CD4-positive, CD25-positive, alpha-beta regulatory T cell (primary cell): ENCODE measurements at regions not wholly inside any gene's neighbourhood (a gene's known extent, or its start where the extent isn't known, plus 50 kb on each side); places are given as distances from the start of the nearest gene placed in this dataset.
A peak's percentile ranks its signal among the peaks of the same experiment; 100 is the strongest.

Experiments used
- ATAC-seq, 2 donors: fragments of 150-1000 bp; cut with Tn5 transposase; one replicate each; pipeline ENCODE4 v1.10.0; 2021; ENCODE audit warnings: low read depth in 2 of 2, moderate number of reproducible peaks in 2 of 2, moderate library complexity in 1 of 2
- DNase-seq, 3 donors: peaks; one replicate each; pipeline versions ENCODE4 v3.0.0 to v3.0.0-alpha.2; 2012 to 2022; ENCODE audit warnings: mixed read lengths in 1 of 3
- H3K27ac ChIP-seq: one replicate; pipeline ENCODE4 v1.7.0; 2013; ENCODE audit warnings: mild to moderate bottlenecking, low read length; ENCODE audit not compliant: insufficient read depth, poor library complexity, severe bottlenecking
- H3K27me3 ChIP-seq: one replicate; pipeline ENCODE4 v1.7.0; 2013; ENCODE audit warnings: low read length; ENCODE audit not compliant: control insufficient read depth, insufficient read depth
- H3K36me3 ChIP-seq: one replicate; pipeline ENCODE4 v1.7.0; 2013; ENCODE audit warnings: mild to moderate bottlenecking, low read length, moderate library complexity; ENCODE audit not compliant: control insufficient read depth, insufficient read depth
- H3K4me1 ChIP-seq: 2 replicates; pipeline ENCODE4 v1.7.0; 2013; ENCODE audit warnings: mild to moderate bottlenecking, low read length; ENCODE audit not compliant: insufficient read depth, control insufficient read depth, poor library complexity, severe bottlenecking
- H3K4me3 ChIP-seq: one replicate; pipeline ENCODE4 v1.7.0; 2013; ENCODE audit warnings: low read depth, mild to moderate bottlenecking, low read length, moderate library complexity
- H3K9me3 ChIP-seq, 2 experiments: 1 replicate in 1 of 2; 2 replicates in 1 of 2; pipeline ENCODE4 v1.7.0; 2013; ENCODE audit warnings: low read length in 2 of 2, mild to moderate bottlenecking in 1 of 2, moderate library complexity in 1 of 2; ENCODE audit not compliant: control insufficient read depth in 2 of 2
- H3K27ac Mint-ChIP-seq, 3 donors: one replicate each; pipeline ENCODE4 v1.8.0; 2020 to 2022; ENCODE audit warnings: mild to moderate bottlenecking in 3 of 3, mixed read lengths in 3 of 3, moderate library complexity in 2 of 3
- H3K27me3 Mint-ChIP-seq: one replicate; pipeline ENCODE4 v1.8.0; 2022; ENCODE audit warnings: mild to moderate bottlenecking, mixed read lengths
- H3K36me3 Mint-ChIP-seq: one replicate; pipeline ENCODE4 v1.8.0; 2020; ENCODE audit warnings: mixed read lengths
- H3K4me1 Mint-ChIP-seq, 4 donors: one replicate each; pipeline ENCODE4 v1.8.0; 2020 to 2022; ENCODE audit warnings: mixed read lengths in 4 of 4, mild to moderate bottlenecking in 1 of 4
- H3K4me3 Mint-ChIP-seq, 4 donors: one replicate each; pipeline ENCODE4 v1.8.0; 2020 to 2022; ENCODE audit warnings: mild to moderate bottlenecking in 4 of 4, mixed read lengths in 4 of 4, moderate library complexity in 3 of 4
- H3K9me3 Mint-ChIP-seq, 7 donors: one replicate each; pipeline ENCODE4 v1.8.0; 2020 to 2022; ENCODE audit warnings: mixed read lengths in 7 of 7, mild to moderate bottlenecking in 3 of 7, moderate library complexity in 2 of 7

DNA sequence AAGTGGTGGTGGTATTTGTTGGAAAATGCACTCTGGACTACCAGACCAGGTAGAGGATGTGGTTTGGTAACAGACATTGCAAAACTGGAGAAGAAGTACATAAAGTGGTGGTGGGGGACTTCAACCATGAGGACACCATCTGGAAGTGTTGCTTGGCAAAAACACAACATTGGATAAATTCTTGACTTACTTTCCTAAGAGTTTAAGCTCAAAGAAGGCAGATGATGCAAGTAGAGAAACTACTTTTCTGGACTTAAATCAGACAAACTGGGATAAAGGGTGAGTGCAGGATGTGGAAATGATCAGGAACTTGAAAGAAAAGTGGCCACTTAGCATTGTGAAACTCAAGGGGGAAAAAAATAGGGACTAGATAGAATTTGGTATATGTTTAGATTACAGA, 487.4 kb downstream of the ZEB2 start:
- ATAC-seq (no peak), DNase-seq (no peak)
- Mint-ChIP-seq H3K36me3 (no peaks in the 10 kb centered on the region), H3K27ac (peak overlapping the region in 1 of 3 donors; percentile 76), H3K4me3 (no peak overlapping the region), H3K9me3 (peaks cover 0 to 8% (median 0%) of the 10 kb centered on the region in 7 donors), H3K4me1 (peaks cover 0 to 4% (median 0%) of the 10 kb centered on the region in 4 donors), H3K27me3 (no peaks in the 10 kb centered on the region)
- Histone ChIP-seq H3K27me3 (no peaks in the 10 kb centered on the region), H3K9me3 (no peaks in the 10 kb centered on the region), H3K4me3 (no peak overlapping the region), H3K4me1 (no peaks in the 10 kb centered on the region), H3K36me3 (no peaks in the 10 kb centered on the region), H3K27ac (no peak overlapping the region)

DNA sequence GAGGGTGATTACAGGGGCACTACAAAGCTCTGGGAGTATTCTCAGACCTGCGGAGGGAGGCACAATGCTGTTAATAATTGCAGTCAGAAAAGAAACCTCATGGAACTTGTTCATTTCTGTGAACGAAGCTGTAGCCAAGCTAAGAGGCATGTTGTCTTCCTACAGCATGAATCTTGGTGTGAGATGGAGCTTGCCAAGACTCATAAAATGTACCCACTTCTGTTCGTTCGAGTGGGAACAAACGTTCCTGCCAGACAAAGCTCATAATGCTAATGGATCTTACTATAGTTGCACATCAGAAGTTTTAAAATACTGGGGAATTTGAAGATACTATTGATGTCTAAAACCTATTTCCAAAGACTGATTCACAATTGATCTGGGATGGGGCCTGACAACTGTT, 489.1 kb downstream of the ZEB2 start:
- H3K27ac Mint-ChIP-seq: no peak overlapping the region
- ATAC-seq: no peak

DNA sequence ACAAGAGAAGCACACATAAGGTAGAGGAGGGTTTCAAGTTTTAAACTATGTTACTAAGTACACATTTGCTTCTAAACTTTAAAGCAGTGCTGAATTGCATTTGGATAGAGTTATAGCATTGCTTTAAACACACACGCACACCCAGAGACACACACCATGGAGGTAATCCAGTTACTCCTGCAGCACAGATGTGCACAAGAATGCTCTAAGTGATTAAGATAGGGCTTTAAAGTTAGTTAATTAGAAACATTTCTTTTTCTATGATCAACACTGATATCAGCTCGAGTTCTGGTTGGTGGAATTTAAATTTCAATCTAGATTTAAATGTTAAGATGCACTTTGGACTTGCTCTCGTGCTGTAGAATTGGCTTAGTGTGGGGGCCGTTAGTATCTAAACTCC, 492.3 kb downstream of the ZEB2 start:
- DNase-seq (no peak), ATAC-seq (no peak)
- H3K4me1 ChIP-seq: no peaks in the 10 kb centered on the region
- peaks cover 0 to 2% (median 0%) of the 10 kb centered on the region in 7 donors for H3K9me3 Mint-ChIP-seq
- no peaks in the 10 kb centered on the region for H3K27me3 Mint-ChIP-seq
- H3K4me3 Mint-ChIP-seq: no peak overlapping the region
- H3K27me3 ChIP-seq: no peaks in the 10 kb centered on the region
- H3K27ac ChIP-seq: no peak overlapping the region
- no peak overlapping the region for H3K27ac Mint-ChIP-seq
- no peaks in the 10 kb centered on the region for H3K36me3 Mint-ChIP-seq
- no peaks in the 10 kb centered on the region for H3K9me3 ChIP-seq
- no peak overlapping the region for H3K4me3 ChIP-seq
- no peaks in the 10 kb centered on the region for H3K36me3 ChIP-seq
- peaks cover 0 to 2% (median 0%) of the 10 kb centered on the region in 4 donors for H3K4me1 Mint-ChIP-seq

More for the DNA sequence above, 489.1 kb downstream of the ZEB2 start:
- no peak overlapping the region for H3K27ac ChIP-seq
- H3K36me3 Mint-ChIP-seq: no peaks in the 10 kb centered on the region
- no peaks in the 10 kb centered on the region for H3K4me1 ChIP-seq
- no peak for DNase-seq
- no peaks in the 10 kb centered on the region for H3K27me3 ChIP-seq
- H3K4me3 ChIP-seq: no peak overlapping the region
- H3K4me3 Mint-ChIP-seq: no peak overlapping the region
- H3K9me3 Mint-ChIP-seq: peaks cover 0 to 6% (median 0%) of the 10 kb centered on the region in 7 donors
- H3K9me3 ChIP-seq: no peaks in the 10 kb centered on the region
- no peaks in the 10 kb centered on the region for H3K27me3 Mint-ChIP-seq
- peaks cover 0 to 4% (median 0%) of the 10 kb centered on the region in 4 donors for H3K4me1 Mint-ChIP-seq
- no peaks in the 10 kb centered on the region for H3K36me3 ChIP-seq

DNA sequence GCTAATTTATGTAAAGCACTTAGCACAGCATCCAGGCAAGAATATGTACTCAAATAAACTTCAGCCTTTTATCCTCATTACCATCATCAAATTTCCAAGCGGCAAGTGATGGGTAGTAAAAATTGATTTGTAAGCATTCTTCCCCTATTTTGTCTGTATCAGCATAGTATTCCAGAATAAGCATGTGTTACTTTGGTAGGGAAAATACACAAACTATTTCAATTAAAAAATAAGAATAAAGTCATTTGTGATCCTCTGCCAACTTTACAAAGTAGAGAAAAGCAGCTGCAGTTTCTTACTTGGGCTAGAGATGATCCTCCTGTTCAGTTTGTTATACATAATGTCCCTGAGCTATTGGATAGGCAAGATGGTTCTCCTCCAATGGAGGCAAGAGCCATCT, 493.2 kb downstream of the ZEB2 start:
- ATAC-seq (no peak), DNase-seq (no peak)
- Mint-ChIP-seq H3K4me3 (no peak overlapping the region), H3K9me3 (peaks cover 0 to 3% (median 0%) of the 10 kb centered on the region in 7 donors), H3K36me3 (peaks cover 1% of the 10 kb centered on the region), H3K4me1 (no peaks in the 10 kb centered on the region), H3K27ac (no peak overlapping the region), H3K27me3 (no peaks in the 10 kb centered on the region)
- no peak overlapping the region for H3K4me3 ChIP-seq
- H3K27ac ChIP-seq: no peak overlapping the region
- no peaks in the 10 kb centered on the region for H3K36me3 ChIP-seq
- H3K4me1 ChIP-seq: no peaks in the 10 kb centered on the region
- H3K9me3 ChIP-seq: no peaks in the 10 kb centered on the region
- H3K27me3 ChIP-seq: no peaks in the 10 kb centered on the region

DNA sequence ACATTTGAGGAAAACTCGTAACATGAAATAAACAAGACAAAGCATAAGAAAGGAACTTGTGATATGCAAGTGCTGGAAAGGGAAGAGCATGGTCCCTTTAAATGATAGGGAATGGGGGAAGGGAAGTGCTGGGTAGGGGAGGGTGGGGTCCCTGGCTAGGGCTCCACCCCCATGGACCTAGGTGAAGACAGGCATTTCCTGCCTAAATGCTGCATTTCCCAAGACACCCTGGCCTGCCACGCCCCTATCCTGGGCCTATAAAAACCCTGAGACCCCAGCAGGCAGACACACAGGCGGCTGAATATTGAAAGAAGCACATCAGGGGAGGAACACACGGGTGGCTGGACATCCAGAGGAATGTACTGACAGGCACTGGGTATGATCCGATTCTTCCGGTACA, 499.9 kb downstream of the ZEB2 start:
- Mint-ChIP-seq H3K4me1 (no peaks in the 10 kb centered on the region), H3K27ac (no peak overlapping the region)

DNA sequence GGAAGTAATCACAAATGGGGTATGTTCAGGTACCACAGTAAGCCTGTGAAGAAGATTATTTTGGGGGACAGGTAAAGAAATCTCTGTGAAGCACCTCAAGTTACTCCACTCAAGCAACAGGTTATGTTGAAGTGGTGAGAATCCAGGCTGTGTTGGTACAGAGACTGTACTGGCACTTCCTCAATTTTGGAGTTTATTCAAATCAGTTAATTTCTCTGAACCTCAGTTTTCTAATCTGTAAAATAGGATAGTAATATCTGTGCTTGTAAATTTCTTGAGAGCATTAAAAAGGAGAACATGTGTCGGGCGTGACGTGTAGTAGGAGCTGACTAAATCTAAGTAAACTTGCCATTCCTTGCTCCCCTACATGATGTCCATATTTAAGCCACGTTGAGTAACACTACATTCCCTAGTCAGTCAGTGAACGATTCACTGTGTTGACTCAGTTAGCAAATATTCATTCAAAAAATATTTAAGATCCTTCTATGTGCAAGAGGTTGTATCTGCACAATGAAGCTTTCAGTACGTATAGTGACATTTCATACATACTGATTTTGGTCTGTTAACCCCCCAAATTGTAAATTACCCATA, 504.2 kb downstream of the ZEB2 start:
- Mint-ChIP-seq H3K27me3 (no peaks in the 10 kb centered on the region), H3K4me1 (peaks cover 0 to 2% (median 0%) of the 10 kb centered on the region in 4 donors)

More for the DNA sequence above, 499.9 kb downstream of the ZEB2 start:
- Histone ChIP-seq H3K36me3 (no peaks in the 10 kb centered on the region), H3K9me3 (no peaks in the 10 kb centered on the region), H3K4me3 (no peak overlapping the region), H3K27ac (no peak overlapping the region), H3K4me1 (no peaks in the 10 kb centered on the region), H3K27me3 (no peaks in the 10 kb centered on the region)
- Mint-ChIP-seq H3K36me3 (peaks cover 12% of the 10 kb centered on the region), H3K9me3 (peaks cover 0 to 7% (median 2%) of the 10 kb centered on the region in 7 donors), H3K4me3 (no peak overlapping the region), H3K27me3 (no peaks in the 10 kb centered on the region)
- ATAC-seq (no peak), DNase-seq (no peak)

DNA sequence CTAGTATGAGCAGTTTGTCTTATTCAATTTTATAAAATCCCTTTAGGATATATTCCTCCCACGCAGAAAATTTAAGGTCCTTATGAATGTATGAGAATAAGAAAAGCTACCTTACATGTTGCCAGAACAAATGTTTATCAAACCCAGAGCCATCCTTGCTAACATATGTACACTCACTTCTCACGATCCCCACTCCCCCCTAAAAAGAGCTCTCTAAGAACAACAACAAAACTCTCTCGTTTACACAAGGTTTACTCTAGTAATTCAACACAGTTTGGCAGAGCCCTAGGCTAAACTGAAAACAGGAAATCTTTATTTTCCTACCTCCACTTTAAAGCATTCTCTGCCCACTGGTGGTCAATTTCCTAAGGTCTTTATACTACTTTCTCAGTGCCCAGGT, 504.9 kb downstream of the ZEB2 start:
- ATAC-seq (no peak), DNase-seq (no peak)
- no peaks in the 10 kb centered on the region for H3K27me3 ChIP-seq
- H3K9me3 Mint-ChIP-seq: peaks cover 0 to 2% (median 0%) of the 10 kb centered on the region in 7 donors
- H3K4me3 Mint-ChIP-seq: no peak overlapping the region
- no peak overlapping the region for H3K27ac ChIP-seq
- no peaks in the 10 kb centered on the region for H3K27me3 Mint-ChIP-seq
- no peaks in the 10 kb centered on the region for H3K4me1 ChIP-seq
- peaks cover 4% of the 10 kb centered on the region for H3K36me3 Mint-ChIP-seq
- no peak overlapping the region for H3K27ac Mint-ChIP-seq
- H3K4me1 Mint-ChIP-seq: peaks cover 0 to 2% (median 0%) of the 10 kb centered on the region in 4 donors
- no peaks in the 10 kb centered on the region for H3K36me3 ChIP-seq
- H3K9me3 ChIP-seq: no peaks in the 10 kb centered on the region
- H3K4me3 ChIP-seq: no peak overlapping the region

More for the DNA sequence above, 504.2 kb downstream of the ZEB2 start:
- peaks cover 4% of the 10 kb centered on the region for H3K36me3 Mint-ChIP-seq
- H3K27ac Mint-ChIP-seq: no peak overlapping the region
- peaks cover 0 to 2% (median 0%) of the 10 kb centered on the region in 7 donors for H3K9me3 Mint-ChIP-seq
- no peaks in the 10 kb centered on the region for H3K4me1 ChIP-seq
- H3K27me3 ChIP-seq: no peaks in the 10 kb centered on the region
- H3K4me3 Mint-ChIP-seq: no peak overlapping the region
- H3K9me3 ChIP-seq: no peaks in the 10 kb centered on the region
- no peaks in the 10 kb centered on the region for H3K36me3 ChIP-seq
- H3K27ac ChIP-seq: no peak overlapping the region
- DNase-seq (no peak), ATAC-seq (no peak)
- no peak overlapping the region for H3K4me3 ChIP-seq

DNA sequence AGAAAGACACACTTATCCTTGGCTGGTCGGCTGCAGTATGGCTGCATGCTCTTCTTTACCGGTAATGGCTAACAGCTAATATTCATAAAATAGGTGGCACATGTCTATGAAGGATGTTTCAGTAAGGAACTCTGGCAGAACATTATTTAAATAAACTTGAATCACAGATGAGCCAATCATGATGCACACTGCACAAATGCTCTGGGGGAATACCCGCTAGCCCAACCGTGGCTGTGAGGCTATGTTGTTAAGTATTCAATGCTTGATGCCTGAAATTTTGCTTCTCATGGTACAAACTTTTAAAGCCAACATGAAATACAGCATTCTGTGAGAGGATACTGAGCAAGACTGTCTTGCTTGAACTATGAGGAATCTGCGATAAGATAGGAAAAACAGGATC, 505.8 kb downstream of the ZEB2 start:
- Histone ChIP-seq H3K27me3 (no peaks in the 10 kb centered on the region), H3K9me3 (no peaks in the 10 kb centered on the region), H3K4me3 (no peak overlapping the region), H3K36me3 (no peaks in the 10 kb centered on the region), H3K4me1 (no peaks in the 10 kb centered on the region), H3K27ac (no peak overlapping the region)
- no peak overlapping the region for H3K4me3 Mint-ChIP-seq
- DNase-seq (no peak), ATAC-seq (no peak)
- peaks cover 0 to 2% (median 0%) of the 10 kb centered on the region in 7 donors for H3K9me3 Mint-ChIP-seq
- no peak overlapping the region for H3K27ac Mint-ChIP-seq
- H3K36me3 Mint-ChIP-seq: peaks cover 4% of the 10 kb centered on the region
- peaks cover 0 to 2% (median 0%) of the 10 kb centered on the region in 4 donors for H3K4me1 Mint-ChIP-seq
- no peaks in the 10 kb centered on the region for H3K27me3 Mint-ChIP-seq
